K562 (cell line): ENCODE measurements at regions not wholly inside any gene's neighbourhood (a gene's known extent, or its start where the extent isn't known, plus 50 kb on each side); places are given as distances from the start of the nearest gene placed in this dataset.

Experiments
- ATAC-seq: fragments of 200-7000 bp; cut with Tn5 transposase; 3 replicates; pipeline ENCODE4 v1.9.1; 2020; ENCODE audit warnings: moderate library complexity
- BruUV-seq: library from RNA; stranded (reverse); fragments of 400-500 nt; replicated peaks from 2 replicates; lab custom pipeline; 2021; lab: Mats Ljungman, UMichigan
- CTCF ChIA-PET: fragments of 300-600 bp; formaldehyde crosslinking; extraction: SDS; loops from one replicate; lab custom pipeline; 2021; ENCODE audit warnings: low intra/inter-chr PET ratio; lab: Yijun Ruan, JAX
- POLR2A ChIA-PET: fragments of 300-600, 350-650 bp; sonication (Branson Sonifier 250); formaldehyde crosslinking; extraction: SDS; loops from one replicate; lab custom pipeline; 2021; ENCODE audit warnings: antibody characterized with exemption, inconsistent platforms; lab: Yijun Ruan, JAX
- DNase-seq, 4 experiments: peaks; one replicate each; pipeline versions ENCODE4 v3.0.0 to v3.0.0-alpha.2; 2011 to 2018; ENCODE audit warnings: low spot score in 3 of 4, mixed read lengths in 3 of 4; ENCODE audit errors: extremely low read depth in 1 of 4
- FAIRE-seq: peaks from 2 replicates; lab custom pipeline; 2011; peaks lifted over from hg19 to GRCh38; lab: Jason Lieb, UNC
- H2AFZ ChIP-seq: 2 replicates; pipeline ENCODE4 v1.6.0; 2011; ENCODE audit warnings: low read depth, low read length, control low read depth, inconsistent platforms
- H3K27ac ChIP-seq: fragments of 200-600 bp; 3 replicates; pipeline ENCODE4 v1.8.0; 2011; ENCODE audit warnings: low read depth, mild to moderate bottlenecking, control low read depth, inconsistent platforms, low read length, moderate library complexity, mixed read lengths; ENCODE audit errors: extremely low read depth
- H3K27me3 ChIP-seq, 2 experiments: fragments of 300-600 bp in 1 of 2; 2 replicates in 1 of 2; 3 replicates in 1 of 2; pipeline versions ENCODE4 v1.6.0 to v1.8.0; 2011; ENCODE audit warnings: inconsistent platforms in 2 of 2, low read length in 2 of 2, mild to moderate bottlenecking in 1 of 2, mixed read lengths in 1 of 2, moderate library complexity in 1 of 2; ENCODE audit not compliant: control insufficient read depth in 2 of 2, insufficient read depth in 2 of 2
- H3K36me3 ChIP-seq: fragments of 300-600 bp; 3 replicates; pipeline ENCODE4 v1.8.0; 2011; ENCODE audit warnings: mild to moderate bottlenecking, low read length, inconsistent platforms; ENCODE audit not compliant: control insufficient read depth, insufficient read depth
- H3K4me1 ChIP-seq, 2 experiments: fragments of 200-600 bp in 1 of 2; replicated peaks in 1 of 2; 2 replicates in 1 of 2; 3 replicates in 1 of 2; pipeline versions ENCODE4 v1.5.1 to v1.8.0; 2011; ENCODE audit warnings: inconsistent platforms in 2 of 2, low read length in 2 of 2, mild to moderate bottlenecking in 1 of 2, mixed read lengths in 1 of 2, moderate library complexity in 1 of 2; ENCODE audit not compliant: control insufficient read depth in 2 of 2, insufficient read depth in 2 of 2
- H3K4me2 ChIP-seq: 2 replicates; pipeline ENCODE4 v1.6.1; 2011; ENCODE audit warnings: low read length, control low read depth, inconsistent platforms, mixed read lengths; ENCODE audit not compliant: insufficient read depth
- H3K4me3 ChIP-seq: fragments of 200-600 bp; sonication (generic), shearing (Covaris generic); 2 replicates; pipeline ENCODE4 v1.5.1; 2016; ENCODE audit warnings: control low read depth, inconsistent platforms
- H3K79me2 ChIP-seq: fragments of 200-600 bp; 3 replicates; pipeline ENCODE4 v1.8.0; 2011; ENCODE audit warnings: low read length, inconsistent platforms; ENCODE audit not compliant: control insufficient read depth, insufficient read depth
- H3K9ac ChIP-seq, 2 experiments: 2 replicates each; pipeline versions ENCODE4 v1.6.0 to v1.6.1; 2011; ENCODE audit warnings: low read depth in 2 of 2, low read length in 2 of 2, control low read depth in 1 of 2, inconsistent platforms in 1 of 2, mild to moderate bottlenecking in 1 of 2, mixed read lengths in 1 of 2; ENCODE audit not compliant: insufficient read depth in 1 of 2
- H3K9me1 ChIP-seq: one replicate; pipeline ENCODE4 v1.6.0; 2011; ENCODE audit warnings: inconsistent platforms, mild to moderate bottlenecking, low read length, moderate library complexity; ENCODE audit not compliant: control insufficient read depth, insufficient read depth
- H3K9me3 ChIP-seq: replicated peaks from 2 replicates; pipeline ENCODE4 v1.5.1; 2011; ENCODE audit warnings: low read depth, low read length, inconsistent platforms; ENCODE audit not compliant: control insufficient read depth, insufficient read depth
- H4K20me1 ChIP-seq: replicated peaks from 2 replicates; pipeline ENCODE4 v1.6.1; 2011; ENCODE audit warnings: low read length, inconsistent platforms, mixed read lengths; ENCODE audit not compliant: control insufficient read depth, insufficient read depth
- CBX5 ChIP-seq: IDR thresholded peaks from 2 replicates; pipeline ENCODE4 v1.6.1; 2014; ENCODE audit warnings: low read depth, borderline replicate concordance
- FOS ChIP-seq: IDR thresholded peaks from 3 replicates; pipeline ENCODE4 v1.6.1; 2011; ENCODE audit not compliant: insufficient read length; ENCODE audit errors: extremely low read depth
- HOXB6 ChIP-seq: fragments of 250-450 bp; sonication (Bioruptor Pico); IDR thresholded peaks from 2 replicates; pipeline ENCODE4 v1.5.1; 2022; ENCODE audit warnings: mild to moderate bottlenecking, borderline replicate concordance
- KAT8 ChIP-seq: fragments of 450-650 bp; IDR thresholded peaks from 2 replicates; pipeline ENCODE4 v1.6.1; 2016; ENCODE audit warnings: low read depth, mild to moderate bottlenecking
- MTA1 ChIP-seq: fragments of 450-650 bp; IDR thresholded peaks from 2 replicates; pipeline ENCODE4 v1.6.1; 2017; ENCODE audit warnings: borderline replicate concordance
- MYNN ChIP-seq, 2 experiments: sonication (generic); formaldehyde crosslinking in 1 of 2; IDR thresholded peaks; 2 replicates each; pipeline versions ENCODE4 v1.5.0 to v1.6.1; 2016 to 2020; ENCODE audit warnings: antibody characterized with exemption in 1 of 2, missing genetic modification reagents in 1 of 2
- PURB ChIP-seq: sonication (generic); formaldehyde crosslinking; IDR thresholded peaks from 2 replicates; pipeline ENCODE4 v1.9.0; 2021; ENCODE audit warnings: low read depth, mild to moderate bottlenecking, missing genetic modification reagents
- SMARCC2 ChIP-seq: fragments of 450-650 bp; IDR thresholded peaks from 2 replicates; pipeline ENCODE4 v1.6.1; 2017; ENCODE audit warnings: antibody characterized with exemption, moderate library complexity, mild to moderate bottlenecking, low read depth
- XRCC4 ChIP-seq: IDR thresholded peaks from one replicate; pipeline ENCODE4 v1.6.1; 2011; ENCODE audit not compliant: insufficient read depth, insufficient read length; ENCODE audit errors: extremely low read depth
- ZFP1 ChIP-seq: fragments of 450-650 bp; formaldehyde crosslinking; IDR thresholded peaks from 2 replicates; pipeline ENCODE4 v1.4.0; 2020; ENCODE audit warnings: mild to moderate bottlenecking, mixed read lengths
- ZNF445 ChIP-seq: fragments of 250-450 bp; sonication (Bioruptor Pico); IDR thresholded peaks from 2 replicates; pipeline ENCODE4 v1.4.0; 2020; ENCODE audit warnings: low read depth, mild to moderate bottlenecking, moderate library complexity
- WGBS: fragments of 100-300 bp; shearing (Covaris generic); methylation state at CpG from one replicate; pipeline ENCODE4 v1.1.6; 2016; ENCODE audit warnings: low coverage, mixed read lengths; ENCODE audit not compliant: insufficient coverage; ENCODE audit errors: missing lambda C conversion rate; 5-methylcytosine and 5-hydroxymethylcytosine counted together
- in situ Hi-C: fragments of 300-500 bp; cut with MboI; formaldehyde crosslinking; loops from 4 replicates; pipeline ENCODE4 v1.15.0; 2018; ENCODE audit warnings: inconsistent platforms, mixed read lengths
- intact Hi-C: fragments of 100-400 bp; cut with micrococcal nuclease; formaldehyde crosslinking; loops from 2 replicates; pipeline ENCODE4 v1.14.2; 2022
- TF ChIP-seq, protein P1 (sequence below): sonication (generic); formaldehyde crosslinking; IDR thresholded peaks from 2 replicates; pipeline ENCODE4 v1.8.0; 2022; ENCODE audit warnings: missing genetic modification reagents, mild to moderate bottlenecking, moderate library complexity, borderline replicate concordance
- TF ChIP-seq, protein P2 (sequence below): fragments of 450-650 bp; conservative IDR thresholded peaks from 2 replicates; pipeline ENCODE4 v1.6.1; 2016; ENCODE audit warnings: missing genetic modification characterization, low read depth, mild to moderate bottlenecking, missing compliant biosample characterization, moderate library complexity

DNA sequence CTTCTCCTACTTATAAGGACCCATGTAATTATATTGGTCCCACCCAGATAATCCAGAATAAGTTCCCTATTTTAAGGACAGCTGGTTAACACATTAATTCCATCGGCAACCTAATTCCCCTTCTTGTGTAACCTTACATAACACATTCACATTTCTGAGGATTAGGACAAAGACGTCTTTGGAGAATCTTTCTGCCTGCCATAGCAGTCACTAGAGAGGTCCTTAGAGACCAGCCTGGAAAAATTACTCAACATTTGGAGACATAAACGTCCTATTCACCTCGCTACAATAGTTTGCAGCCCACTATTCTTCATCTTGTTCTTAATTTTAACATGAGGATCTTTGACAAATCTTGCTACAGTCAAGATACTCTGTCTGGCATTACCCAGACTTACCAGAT lies 100.1 kb downstream of the MAFB start:
- H3K36me3 ChIP-seq, result no peaks in the 10 kb centered on the region
- H3K4me3 ChIP-seq, result no peak overlapping the region
- no peak for FAIRE-seq
- H3K4me1 ChIP-seq, result no peaks in the 10 kb centered on the region
- no peaks in the 10 kb centered on the region; a peak in 1 of 5 replicates for H3K27me3 ChIP-seq
- H2AFZ ChIP-seq, result no peak overlapping the region
- no peak for DNase-seq
- in situ Hi-C loops, result no loop called here
- intact Hi-C loops, result no loop called here
- H3K9ac ChIP-seq, result no peak overlapping the region
- CTCF ChIA-PET, result no interaction called here
- H3K4me2 ChIP-seq, result no peak overlapping the region
- no peak for ATAC-seq
- 2% methylated on average over 4 of the region's 4 CpGs for WGBS
- no TSS peak for BruUV-seq
- H3K79me2 ChIP-seq, result no peaks in the 10 kb centered on the region
- no peak overlapping the region for H3K27ac ChIP-seq
- TF ChIP-seq XRCC4 (no peak), ZFP1 (no peak), FOS (no peak), KAT8 (no peak), HOXB6 (CRISPR knock-in tag) (no peak), PURB (CRISPR knock-in tag) (no peak), CBX5 (no peak), MYNN (IDR thresholded peaks at IDR 0.05) (no peak), MYNN (CRISPR knock-in tag; IDR thresholded peaks at IDR 0.05) (no peak), MTA1 (no peak), ZNF445 (CRISPR knock-in tag) (no peak), SMARCC2 (no peak)
- TF ChIP-seq, protein P1, sequence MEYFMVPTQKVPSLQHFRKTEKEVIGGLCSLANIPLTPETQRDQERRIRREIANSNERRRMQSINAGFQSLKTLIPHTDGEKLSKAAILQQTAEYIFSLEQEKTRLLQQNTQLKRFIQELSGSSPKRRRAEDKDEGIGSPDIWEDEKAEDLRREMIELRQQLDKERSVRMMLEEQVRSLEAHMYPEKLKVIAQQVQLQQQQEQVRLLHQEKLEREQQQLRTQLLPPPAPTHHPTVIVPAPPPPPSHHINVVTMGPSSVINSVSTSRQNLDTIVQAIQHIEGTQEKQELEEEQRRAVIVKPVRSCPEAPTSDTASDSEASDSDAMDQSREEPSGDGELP, result no peak
- TF ChIP-seq, protein P2, sequence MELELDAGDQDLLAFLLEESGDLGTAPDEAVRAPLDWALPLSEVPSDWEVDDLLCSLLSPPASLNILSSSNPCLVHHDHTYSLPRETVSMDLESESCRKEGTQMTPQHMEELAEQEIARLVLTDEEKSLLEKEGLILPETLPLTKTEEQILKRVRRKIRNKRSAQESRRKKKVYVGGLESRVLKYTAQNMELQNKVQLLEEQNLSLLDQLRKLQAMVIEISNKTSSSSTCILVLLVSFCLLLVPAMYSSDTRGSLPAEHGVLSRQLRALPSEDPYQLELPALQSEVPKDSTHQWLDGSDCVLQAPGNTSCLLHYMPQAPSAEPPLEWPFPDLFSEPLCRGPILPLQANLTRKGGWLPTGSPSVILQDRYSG, result no peak
- TF ChIP-seq, all 486 proteins: peak for 0
- H4K20me1 ChIP-seq, result no peaks in the 10 kb centered on the region
- no peaks in the 10 kb centered on the region for H3K9me3 ChIP-seq
- POLR2A ChIA-PET, result no interaction called here
- H3K9me1 ChIP-seq, result no peaks in the 10 kb centered on the region
